NCI-H146 treated with DMSO at 0.1 percent for 48 hours (cell line): ENCODE measurements at regions not wholly inside any gene's neighbourhood (a gene's known extent, or its start where the extent isn't known, plus 50 kb on each side); places are given as distances from the start of the nearest gene placed in this dataset.

Experiments used
- DNase-seq: peaks from one replicate; lab custom pipeline; 2025; ENCODE audit not compliant: unreplicated experiment; lab: John Stamatoyannopoulos, UW

DNA sequence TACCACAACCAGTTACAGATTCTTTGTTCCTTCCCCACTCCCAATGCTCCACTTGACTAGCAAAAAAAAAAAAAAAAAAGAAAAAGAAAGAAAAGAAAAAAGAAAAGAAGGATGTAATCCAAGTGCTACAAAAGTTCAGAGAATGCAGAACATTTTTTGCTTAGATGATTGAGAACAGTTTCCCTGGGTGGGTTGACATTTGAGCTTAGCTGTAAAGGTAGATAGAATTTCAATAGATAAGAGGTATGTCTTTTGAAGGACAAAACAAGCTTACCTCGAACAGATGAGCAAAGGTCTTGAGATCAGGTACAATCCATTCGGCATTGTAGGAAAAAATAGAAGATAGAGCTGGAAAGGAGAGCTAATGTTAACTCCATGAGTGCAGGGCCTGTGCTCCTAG, 344.6 kb upstream of the NECTIN3 start:
- DNase-seq: no peak

- DNase-seq: no peak
These were observed 340.5 kb upstream of the NECTIN3 start for GRCh38 chr3:110731148-110731547.

- DNase-seq: no peak
These were observed 339.2 kb upstream of the NECTIN3 start for GRCh38 chr3:110732420-110732819.

GRCh38 chr3:110733045-110733444, 338.6 kb upstream of the NECTIN3 start:
- no peak for DNase-seq

GRCh38 chr3:110734524-110734923, 337.1 kb upstream of the NECTIN3 start:
- DNase-seq: no peak

- no peak for DNase-seq
These were observed 335.3 kb upstream of the NECTIN3 start for GRCh38 chr3:110736332-110736731.

GRCh38 chr3:110738531-110738930, 333.1 kb upstream of the NECTIN3 start:
- no peak for DNase-seq

GRCh38 chr3:110741891-110742290, 329.7 kb upstream of the NECTIN3 start:
- no peak for DNase-seq

- no peak for DNase-seq
These were observed 328.4 kb upstream of the NECTIN3 start for GRCh38 chr3:110743202-110743601.

DNA sequence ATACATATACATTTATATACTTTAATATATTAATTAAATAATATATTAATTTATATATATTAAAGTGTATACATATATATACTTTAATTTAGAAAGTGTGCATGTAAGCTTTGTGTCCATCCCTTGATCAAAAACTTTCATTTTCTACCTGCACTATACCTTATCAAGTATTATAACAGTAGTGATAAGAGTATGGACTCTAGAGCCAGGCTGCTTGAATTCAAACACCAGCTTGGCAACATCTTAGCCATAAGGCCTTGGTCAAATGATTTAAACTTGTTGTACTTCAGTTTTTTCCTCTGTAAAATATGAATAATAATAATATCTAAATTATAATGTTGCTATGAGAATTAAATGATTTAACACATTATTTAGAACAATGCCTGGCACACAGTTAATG, 327.6 kb upstream of the NECTIN3 start:
- no peak for DNase-seq

DNA sequence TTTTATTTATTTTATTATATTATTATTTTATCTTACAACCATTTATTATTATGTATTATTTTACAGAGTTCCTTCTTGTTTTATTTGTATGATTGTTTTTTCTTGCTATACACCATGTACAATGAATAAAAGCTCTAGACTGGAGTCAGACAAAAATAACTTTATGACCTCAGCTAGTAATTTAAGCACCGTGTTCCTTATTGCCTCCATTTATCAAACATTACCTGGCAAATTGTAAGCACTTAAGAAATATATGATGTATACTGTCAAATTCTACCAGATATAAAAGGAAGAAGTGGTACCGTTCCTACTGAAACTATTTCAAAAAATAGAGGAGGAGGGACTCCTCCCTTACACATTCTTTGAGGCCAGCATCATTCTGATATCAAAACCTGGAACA, 326.9 kb upstream of the NECTIN3 start:
- DNase-seq: no peak

GRCh38 chr3:110749006-110749405, 322.6 kb upstream of the NECTIN3 start:
- no peak for DNase-seq

DNA sequence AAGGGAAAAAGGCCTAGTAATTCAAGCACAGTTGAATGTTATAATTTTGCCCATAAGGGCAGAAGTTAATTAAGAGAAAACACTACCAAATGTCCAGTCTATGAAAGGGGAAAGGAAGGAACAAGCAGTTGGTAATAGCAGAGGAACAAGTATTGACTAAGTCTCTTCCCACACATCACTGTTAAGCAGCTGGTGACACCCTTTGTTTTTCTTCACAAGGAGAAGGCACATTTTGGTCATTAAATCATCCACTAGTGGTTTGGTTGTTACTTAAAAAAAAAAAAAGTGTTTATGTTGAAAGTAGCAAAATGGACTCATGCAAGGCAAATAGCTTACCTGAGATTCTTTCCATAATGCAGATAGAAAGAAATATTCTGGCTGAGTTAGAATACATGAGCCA, 321.4 kb upstream of the NECTIN3 start:
- no peak for DNase-seq

GRCh38 chr3:110752307-110752706, 319.3 kb upstream of the NECTIN3 start:
- DNase-seq: no peak

- no peak for DNase-seq
These were observed 318.1 kb upstream of the NECTIN3 start for GRCh38 chr3:110753516-110753915.

DNA sequence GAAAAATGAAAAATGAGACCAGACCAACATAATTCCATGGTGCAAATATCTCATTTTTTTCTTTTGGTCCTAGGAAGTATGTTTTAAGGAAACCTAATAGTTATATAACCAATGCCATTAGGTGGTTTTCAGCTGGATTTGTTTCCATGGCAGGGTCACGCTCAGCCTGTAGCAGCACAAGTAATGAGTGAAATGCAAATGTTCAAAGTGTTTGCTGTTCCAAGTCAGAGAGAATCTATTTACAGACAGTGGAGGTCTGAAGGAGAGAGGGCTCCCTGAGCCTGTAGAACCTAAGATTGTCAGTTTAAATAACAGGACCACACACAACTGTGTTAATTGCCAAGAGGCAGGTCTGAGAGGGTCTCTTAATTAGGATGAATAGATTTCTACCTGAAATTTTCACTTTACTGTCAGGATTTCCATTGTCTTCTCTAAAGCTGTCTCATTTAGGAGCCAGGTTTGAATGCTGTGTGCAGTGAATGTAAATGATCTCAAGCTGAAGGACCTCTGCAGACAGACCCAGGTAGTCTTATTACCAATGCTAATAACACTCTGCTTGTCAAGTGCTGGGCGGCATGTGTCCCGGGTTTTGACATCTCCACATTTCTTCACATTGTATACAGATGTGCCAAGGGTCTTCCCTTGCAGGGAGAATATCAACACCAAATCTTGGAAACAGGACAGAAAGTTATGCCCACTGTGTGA, 317.3 kb upstream of the NECTIN3 start:
- DNase-seq: no peak

GRCh38 chr3:110755345-110755744, 316.3 kb upstream of the NECTIN3 start:
- no peak for DNase-seq

DNA sequence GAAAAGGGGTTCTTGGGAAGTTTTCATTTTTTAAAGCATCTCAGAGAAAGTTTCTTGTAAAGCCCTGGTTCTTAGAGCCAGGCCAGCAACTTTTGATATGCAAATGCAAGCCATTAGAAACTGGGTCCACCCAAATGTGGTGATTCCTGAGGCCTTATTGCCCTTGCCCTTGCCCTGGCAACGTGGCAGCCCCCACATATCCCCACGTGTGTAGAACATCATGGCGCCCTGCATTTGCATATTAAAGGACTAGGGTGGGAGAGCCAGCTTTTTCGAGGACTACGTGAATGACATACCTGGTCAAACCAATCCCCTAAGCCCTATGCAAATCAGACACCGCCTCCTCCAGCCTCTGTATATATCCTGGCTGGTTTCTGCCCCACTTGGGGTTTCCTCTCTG, 314.9 kb upstream of the NECTIN3 start:
- DNase-seq: no peak

GRCh38 chr3:110758208-110758607, 313.4 kb upstream of the NECTIN3 start:
- no peak for DNase-seq

DNA sequence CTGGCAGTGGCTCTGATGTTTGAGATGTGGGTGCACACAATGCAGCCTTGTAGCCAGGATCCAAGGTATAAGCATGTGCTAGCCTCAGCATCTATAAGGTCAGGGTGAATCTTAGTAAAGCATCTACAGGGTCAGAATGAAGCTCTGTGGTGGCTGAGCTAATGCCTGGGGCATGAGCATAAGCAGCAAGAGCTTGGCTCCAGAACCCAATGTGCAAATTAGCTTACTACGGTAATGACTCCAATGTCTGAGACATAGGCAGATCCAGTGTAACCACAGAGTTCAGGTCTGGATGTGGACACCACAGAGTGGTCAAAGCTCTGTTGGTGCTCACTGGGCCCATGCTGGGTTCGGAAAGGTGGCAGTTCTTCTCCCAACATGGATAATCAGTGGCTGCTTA, 304.5 kb upstream of the NECTIN3 start:
- no peak for DNase-seq

GRCh38 chr3:110767838-110768237, 303.8 kb upstream of the NECTIN3 start:
- no peak for DNase-seq

GRCh38 chr3:110773413-110773954, 298.1 kb upstream of the NECTIN3 start:
- no peak for DNase-seq
